ENCODE measurements at regions not wholly inside any gene's neighbourhood (a gene's known extent, or its start where the extent isn't known, plus 50 kb on each side); places are given as distances from the start of the nearest gene placed in this dataset.
"Not testable (repeated sequence)": the region's sequence is repeated elsewhere in the genome, so short reads cannot be mapped to it uniquely, and the experiment has no call there.

- no peak for DNase-seq
These were observed 1716.1 kb upstream of the C9orf72 start for GRCh38 chr9:29289365-29289764.

DNA sequence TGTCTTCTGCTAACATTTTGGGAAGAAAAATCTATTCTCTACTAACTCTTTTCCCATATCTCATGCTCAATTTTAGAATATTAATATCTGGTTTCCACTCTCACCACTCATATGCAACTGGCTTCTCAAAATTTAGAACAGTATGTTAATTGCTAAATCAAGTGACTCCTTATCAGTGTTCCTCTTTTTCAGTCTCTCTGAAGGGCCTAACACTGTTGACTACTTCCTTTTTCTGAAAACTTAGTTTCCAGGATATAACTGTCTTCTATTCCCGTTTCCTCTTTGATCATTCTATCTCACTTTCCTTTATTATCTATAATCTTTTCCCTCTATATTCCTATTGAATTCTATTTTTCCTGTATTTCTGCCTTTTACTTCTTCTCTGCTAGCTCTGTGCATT, 1717.2 kb upstream of the C9orf72 start:
- no peak for DNase-seq

DNA sequence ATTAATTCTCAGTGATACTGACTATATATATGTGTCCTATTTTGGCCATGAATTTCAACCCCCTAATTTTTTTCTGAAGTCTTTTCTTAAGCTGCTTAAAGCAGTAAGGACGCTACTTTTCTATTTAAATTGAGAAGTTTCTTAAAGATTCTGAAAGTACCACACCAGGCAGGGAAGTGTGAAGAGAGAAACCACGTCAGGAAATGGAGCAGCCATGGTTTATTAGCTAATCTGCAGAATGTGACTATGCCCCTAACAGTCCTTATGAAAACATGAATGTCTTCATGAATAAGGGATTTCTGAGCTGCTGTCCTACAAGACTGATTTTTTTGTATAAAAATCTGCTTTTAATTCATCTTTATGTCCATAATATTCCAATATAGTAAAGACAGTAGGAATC, 1724.3 kb upstream of the C9orf72 start:
- no peak for DNase-seq

DNA sequence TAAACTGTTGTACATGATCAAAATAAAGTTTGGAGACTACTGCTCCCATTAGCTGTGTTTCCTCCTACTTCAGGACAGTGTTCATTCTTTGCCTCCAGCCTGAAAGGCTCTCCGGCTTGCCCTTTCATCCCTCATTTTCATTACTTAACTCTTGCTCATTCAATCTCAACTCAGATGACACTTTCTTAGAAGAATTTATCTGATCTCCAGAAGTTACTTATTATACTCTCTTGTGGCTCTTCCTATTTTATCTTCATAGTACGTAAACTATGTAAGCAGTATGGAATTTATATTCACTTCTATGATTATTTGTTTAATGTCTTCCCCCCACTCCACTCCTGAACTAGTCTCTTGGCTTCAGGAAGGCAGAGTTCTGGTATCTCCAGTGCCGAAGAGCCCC, 1737.9 kb upstream of the C9orf72 start:
- DNase-seq, result no peak

DNA sequence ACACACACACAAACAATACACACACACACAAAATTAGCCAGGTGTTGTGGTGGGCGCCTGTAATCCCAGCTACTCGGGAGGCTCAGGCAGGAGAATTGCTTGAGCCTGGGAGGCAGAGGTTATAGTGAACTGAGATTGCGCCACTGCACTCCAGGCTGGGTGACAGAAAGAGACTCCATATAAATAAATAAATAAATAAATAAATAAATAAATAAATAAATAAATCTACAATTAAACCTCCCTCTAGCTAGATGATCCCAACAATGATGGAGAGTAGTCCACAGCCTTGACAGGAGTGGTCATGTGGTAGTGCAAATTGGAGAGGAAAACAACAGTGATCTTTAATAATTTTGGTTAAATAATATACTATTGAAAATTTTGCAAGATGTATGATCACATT, 1739.0 kb upstream of the C9orf72 start:
- DNase-seq, result no peak

GRCh38 chr9:29319736-29320513, 1746.6 kb upstream of the C9orf72 start:
- DNase-seq, result no peak

DNA sequence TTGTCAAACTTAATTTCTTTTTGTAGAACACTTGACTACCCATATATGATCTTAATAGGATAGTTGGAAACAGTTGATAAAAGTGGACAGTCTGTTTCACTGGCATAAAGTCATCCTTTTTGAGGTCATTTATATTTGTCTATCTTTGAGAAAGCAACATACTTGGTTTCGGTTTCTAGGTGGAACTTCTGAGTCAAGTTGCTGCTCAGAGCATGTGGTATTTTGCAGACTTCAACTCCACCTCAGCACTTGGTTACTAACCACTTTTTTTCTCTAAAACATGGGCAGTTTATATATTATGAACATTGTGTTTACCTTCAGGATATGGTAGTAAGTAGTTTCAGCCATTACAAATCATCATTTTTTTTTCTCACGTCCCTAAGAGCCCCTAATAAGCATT, 1749.0 kb upstream of the C9orf72 start:
- no peak for DNase-seq

GRCh38 chr9:29325894-29326293, 1752.6 kb upstream of the C9orf72 start:
- no peak for DNase-seq

GRCh38 chr9:29332789-29333188, 1759.5 kb upstream of the C9orf72 start:
- no peak for DNase-seq

DNA sequence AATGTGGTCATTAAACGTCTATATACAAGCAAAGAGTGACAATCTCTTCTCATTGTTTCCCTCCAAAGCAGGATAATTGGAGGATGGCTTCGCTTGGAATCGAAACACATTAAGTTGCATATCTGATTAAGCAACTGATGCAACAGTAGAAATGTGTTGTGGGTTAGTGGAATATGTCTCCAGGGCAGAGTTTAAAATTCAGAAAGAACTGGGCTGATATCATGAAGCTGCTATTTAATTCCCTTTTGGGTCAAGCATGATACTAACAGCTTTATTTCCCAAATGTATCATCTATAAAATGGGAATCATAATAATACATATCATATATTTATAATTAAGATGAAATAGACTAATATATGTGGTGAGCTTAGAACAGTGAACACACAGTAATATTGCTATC, 1763.0 kb upstream of the C9orf72 start:
- DNase-seq, result no peak

DNA sequence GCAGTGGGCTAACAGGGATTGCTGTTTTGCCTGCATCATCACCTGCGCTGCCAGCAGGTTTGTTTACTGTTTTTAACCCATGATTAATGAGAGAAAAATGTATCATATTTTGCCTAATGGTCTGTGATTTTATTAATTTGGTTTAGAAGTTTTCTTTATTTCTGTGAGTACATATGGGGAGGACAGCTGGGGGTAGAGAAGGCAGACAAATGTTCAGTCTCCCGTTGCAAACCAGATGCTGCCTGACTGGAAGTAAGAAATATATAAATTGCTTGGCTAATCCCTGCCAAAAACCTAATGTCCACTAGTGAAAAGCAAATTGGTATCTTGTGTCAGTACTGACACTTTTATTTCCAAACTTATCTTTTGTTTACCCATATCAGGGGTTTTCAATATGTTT, 1766.1 kb upstream of the C9orf72 start:
- DNase-seq, result no peak

- DNase-seq, result no peak
These were observed 1775.7 kb upstream of the C9orf72 start for GRCh38 chr9:29348999-29349398.

DNA sequence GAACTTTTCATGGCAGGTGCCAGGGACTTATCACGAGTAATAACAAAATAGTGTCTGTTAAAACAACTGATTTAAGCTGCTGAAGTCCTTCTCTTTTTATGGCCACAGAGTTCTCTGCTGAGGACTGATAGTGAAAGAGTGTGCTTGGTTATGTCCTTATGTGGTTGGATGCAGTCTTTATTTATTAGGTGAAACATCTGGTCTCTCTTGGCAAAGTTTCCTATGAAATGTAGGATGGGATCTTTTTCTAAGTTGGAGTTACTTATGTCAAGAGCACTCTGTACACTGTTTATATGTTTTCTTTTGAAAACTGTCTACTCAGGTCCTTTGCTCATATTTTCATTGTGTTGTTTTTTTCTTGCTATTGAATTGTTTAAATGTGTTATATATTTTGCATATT, 1816.1 kb upstream of the C9orf72 start:
- no peak for DNase-seq

GRCh38 chr9:29390859-29391258, 1817.6 kb upstream of the C9orf72 start:
- DNase-seq, result no peak

DNA sequence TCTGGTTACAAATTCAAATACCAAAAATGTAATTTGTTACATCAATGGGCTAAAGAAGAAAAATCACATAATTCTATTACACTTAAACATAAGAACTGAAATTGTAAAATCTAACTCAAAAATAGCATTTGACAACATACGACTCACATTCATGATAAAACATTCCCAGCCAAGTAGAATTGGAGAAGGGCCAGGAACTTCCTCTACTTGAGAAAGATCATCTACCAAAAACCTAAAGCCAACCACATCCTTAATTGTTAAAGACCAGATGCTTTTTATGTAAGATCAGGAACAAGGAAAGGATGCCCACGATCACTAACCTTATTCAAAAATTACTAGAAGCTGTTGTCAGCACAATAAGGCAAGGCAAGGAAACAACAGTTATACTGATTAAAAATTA, 1819.8 kb upstream of the C9orf72 start:
- DNase-seq, result no peak

- DNase-seq, result no peak
These were observed 1821.6 kb upstream of the C9orf72 start for GRCh38 chr9:29394855-29395254.

GRCh38 chr9:29397148-29397547, 1823.9 kb upstream of the C9orf72 start:
- no peak for DNase-seq

GRCh38 chr9:29416204-29416603, 1842.9 kb upstream of the C9orf72 start:
- DNase-seq, result no peak

- DNase-seq, result no peak
These were observed 1849.2 kb upstream of the C9orf72 start for GRCh38 chr9:29422438-29422837.

DNA sequence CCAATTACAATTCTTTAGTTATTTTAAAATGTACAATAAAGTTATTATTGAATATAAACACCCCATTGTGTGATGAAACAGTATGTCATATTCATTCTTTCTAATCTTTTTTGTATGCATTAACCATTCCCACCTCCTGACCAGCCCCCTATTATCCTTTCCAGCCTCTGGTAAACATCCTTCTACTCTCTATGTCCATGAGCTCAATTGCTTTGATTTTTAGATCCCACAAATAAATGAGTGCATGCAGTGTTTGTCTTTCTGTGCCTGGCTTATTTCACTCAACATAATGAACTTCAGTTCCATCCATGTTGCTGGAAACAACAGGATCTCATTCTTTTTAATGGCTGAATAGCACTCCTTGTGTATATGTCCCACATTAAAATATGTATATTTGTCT, 1858.9 kb upstream of the C9orf72 start:
- DNase-seq, result no peak

GRCh38 chr9:29432656-29433055, 1859.4 kb upstream of the C9orf72 start:
- not testable (repeated sequence) for DNase-seq

GRCh38 chr9:29435368-29435767, 1862.1 kb upstream of the C9orf72 start:
- no peak for DNase-seq

- DNase-seq, result no peak
These were observed 1864.2 kb upstream of the C9orf72 start for GRCh38 chr9:29437526-29437925.

- no peak for DNase-seq
These were observed 1866.7 kb upstream of the C9orf72 start for GRCh38 chr9:29439961-29440360.

DNA sequence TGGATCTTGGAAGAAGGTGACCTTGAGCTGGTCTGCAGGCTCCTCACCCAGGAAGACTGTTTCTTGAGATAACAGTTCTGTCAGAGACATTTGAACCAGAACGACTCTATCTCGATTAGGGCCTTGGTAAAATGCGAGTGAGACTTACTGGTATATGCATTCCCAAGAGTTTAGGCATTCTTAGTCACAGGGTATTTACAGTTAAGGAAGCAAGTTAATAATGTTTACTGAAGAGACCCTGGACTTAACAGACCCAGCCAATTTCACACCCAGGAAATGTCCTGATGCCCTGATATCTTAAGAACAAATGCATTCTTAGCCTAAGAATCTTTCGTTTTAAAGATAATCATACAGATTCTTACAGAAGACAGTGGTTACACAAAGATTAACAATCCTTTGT, 1867.2 kb upstream of the C9orf72 start:
- no peak for DNase-seq

Measured in CD4-positive, alpha-beta T cell treated with Interferon gamma for 1 hour (primary cell).